HG03342 (cell line): ENCODE measurements at regions not wholly inside any gene's neighbourhood (a gene's known extent, or its start where the extent isn't known, plus 50 kb on each side); places are given as distances from the start of the nearest gene placed in this dataset.

Experiments used
- ATAC-seq: cut with Tn5 transposase; IDR thresholded peaks from one replicate; pipeline ENCODE4 v1.9.1; 2021; ENCODE audit warnings: mild to moderate bottlenecking, moderate library complexity; ENCODE audit not compliant: unreplicated experiment

- ATAC-seq, result no peak
Measured at GRCh38 chr5:74021126-74021525, 395.1 kb downstream of the ARHGEF28 start.

- no peak for ATAC-seq
Measured at GRCh38 chr5:74020503-74020902, 394.5 kb downstream of the ARHGEF28 start.

- ATAC-seq, result no peak
Measured at GRCh38 chr5:74019923-74020322, 393.9 kb downstream of the ARHGEF28 start.

- ATAC-seq, result no peak
Measured at GRCh38 chr5:74017786-74018211, 391.8 kb downstream of the ARHGEF28 start.

- no peak for ATAC-seq
Measured at GRCh38 chr5:74017112-74017511, 391.1 kb downstream of the ARHGEF28 start.

DNA sequence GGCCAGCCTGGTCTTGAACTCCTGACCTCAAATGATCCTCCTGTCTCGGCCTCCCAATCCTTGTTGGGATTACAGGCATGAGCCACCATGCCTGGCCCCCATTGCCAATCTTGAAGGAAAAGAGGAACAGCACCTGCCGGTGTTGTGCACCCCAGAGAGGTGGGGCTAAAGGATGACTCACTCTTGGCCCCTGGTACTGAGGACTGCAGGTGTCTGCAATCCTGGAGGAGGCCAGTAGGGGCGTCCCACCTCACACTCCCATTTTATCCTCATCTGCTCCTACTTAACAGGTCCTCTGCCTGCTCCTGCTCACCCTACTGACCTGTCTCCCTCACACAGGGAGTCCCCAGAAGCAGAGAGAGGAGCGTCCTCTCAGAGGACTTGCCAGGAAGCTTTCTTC lies 390.4 kb downstream of the ARHGEF28 start:
- no peak for ATAC-seq

- ATAC-seq, result no peak
Measured at GRCh38 chr5:74015716-74016115, 389.7 kb downstream of the ARHGEF28 start.

GRCh38 chr5:74013222-74013621 lies 387.2 kb downstream of the ARHGEF28 start:
- no peak for ATAC-seq

GRCh38 chr5:74009502-74009901 lies 383.5 kb downstream of the ARHGEF28 start:
- ATAC-seq, result no peak

DNA sequence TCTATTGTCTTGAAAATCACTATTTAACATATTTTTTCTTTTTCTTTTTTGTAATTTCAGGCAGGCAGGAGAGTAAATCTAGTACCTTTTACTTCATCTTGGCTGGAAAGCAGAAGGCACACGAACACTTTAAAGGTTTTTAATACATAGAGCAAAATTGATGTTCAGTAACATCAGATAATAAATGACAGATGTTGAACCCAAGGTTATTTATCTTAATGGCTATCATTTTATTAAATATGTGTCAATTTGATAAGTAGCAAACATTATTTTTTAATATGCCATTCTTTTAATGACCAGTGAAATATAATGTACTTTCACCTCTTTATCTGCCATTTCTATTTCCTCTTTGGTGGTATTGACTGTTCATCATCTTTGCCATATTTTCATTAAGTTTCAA lies 381.2 kb downstream of the ARHGEF28 start:
- ATAC-seq, result no peak

DNA sequence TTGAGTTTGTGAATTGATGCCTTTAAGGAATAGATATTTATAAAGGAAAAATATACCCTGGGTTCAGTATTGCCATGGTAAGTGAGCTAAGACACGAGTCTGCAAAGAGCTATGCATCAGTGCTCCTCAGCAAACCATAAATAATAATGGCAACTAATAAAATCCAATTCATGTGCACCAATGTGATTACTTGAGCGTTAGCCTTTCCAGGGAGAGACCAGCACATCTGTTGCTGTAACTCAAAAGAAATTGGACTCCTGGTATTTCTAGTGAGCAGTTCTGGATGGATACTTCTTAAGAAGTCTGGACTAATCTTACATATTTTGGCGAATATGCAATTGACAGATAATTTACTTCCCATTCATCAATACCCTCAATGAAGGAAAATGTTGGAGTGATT lies 373.3 kb downstream of the ARHGEF28 start:
- no peak for ATAC-seq

- ATAC-seq, result no peak
Measured at GRCh38 chr5:73998489-73998888, 372.5 kb downstream of the ARHGEF28 start.

DNA sequence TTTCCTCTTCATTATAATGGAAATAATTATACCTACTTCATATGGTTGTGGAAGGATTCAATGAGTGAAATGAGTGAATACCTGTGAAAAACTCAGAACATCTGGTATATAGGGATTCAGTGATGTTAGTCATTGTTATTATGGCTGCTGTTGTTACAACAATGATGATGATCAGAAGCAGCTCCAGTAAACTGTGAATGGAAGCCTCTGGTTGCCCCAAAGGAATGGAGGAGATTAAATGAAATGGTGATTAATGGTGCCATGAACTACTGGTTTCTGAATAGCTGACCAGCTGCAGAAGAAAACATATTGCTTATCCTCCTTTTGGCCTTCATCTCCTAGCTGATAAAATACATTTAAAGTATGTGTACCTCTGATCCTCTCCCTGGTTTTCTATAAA lies 372.0 kb downstream of the ARHGEF28 start:
- ATAC-seq, result no peak

DNA sequence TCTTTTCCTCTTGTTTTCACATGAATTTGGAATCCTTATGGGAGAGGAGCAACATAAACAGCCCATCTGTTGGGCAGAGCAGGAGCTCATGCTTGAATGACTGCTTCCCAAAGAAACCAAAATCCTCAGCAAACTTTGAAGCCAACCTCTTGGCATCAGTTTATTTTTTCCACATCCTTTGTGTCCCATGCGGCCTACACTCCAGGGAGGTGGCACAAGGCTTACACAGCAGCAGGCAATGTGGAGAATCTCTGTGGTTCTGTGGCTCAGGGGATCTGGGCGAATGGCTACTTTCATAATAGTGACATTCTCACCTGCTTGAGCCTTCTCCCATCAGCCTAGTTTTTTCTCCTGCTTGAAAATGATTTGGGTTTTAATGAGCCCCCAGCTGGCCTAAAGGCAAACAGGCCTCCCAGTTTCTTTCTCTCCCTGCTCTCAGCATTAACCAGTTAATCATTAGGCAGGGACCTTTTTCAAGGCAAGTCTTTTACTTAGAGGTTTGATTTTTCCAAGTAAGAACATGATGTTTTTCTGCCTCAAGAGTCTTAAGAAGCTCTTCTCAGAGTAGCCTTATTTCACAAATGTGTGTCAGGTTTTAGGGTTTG lies 370.3 kb downstream of the ARHGEF28 start:
- ATAC-seq, result no peak

- no peak for ATAC-seq
Measured at GRCh38 chr5:73994963-73995362, 369.0 kb downstream of the ARHGEF28 start.
